GM12864 (cell line): ENCODE measurements at regions not wholly inside any gene's neighbourhood (a gene's known extent, or its start where the extent isn't known, plus 50 kb on each side); places are given as distances from the start of the nearest gene placed in this dataset.

Source experiments
- DNase-seq: peaks from one replicate; pipeline ENCODE4 v3.0.0-alpha.2; 2011; ENCODE audit warnings: low read depth
- H3K4me3 ChIP-seq: 2 replicates; pipeline ENCODE4 v1.5.1; 2011; ENCODE audit warnings: mild to moderate bottlenecking, low read depth, low read length, control low read depth
- CTCF ChIP-seq: IDR thresholded peaks from 2 replicates; pipeline ENCODE4 v1.5.1; 2011; ENCODE audit warnings: low read depth, mild to moderate bottlenecking, moderate library complexity, low read length, control low read depth, inconsistent platforms; ENCODE audit errors: missing control alignments

DNA sequence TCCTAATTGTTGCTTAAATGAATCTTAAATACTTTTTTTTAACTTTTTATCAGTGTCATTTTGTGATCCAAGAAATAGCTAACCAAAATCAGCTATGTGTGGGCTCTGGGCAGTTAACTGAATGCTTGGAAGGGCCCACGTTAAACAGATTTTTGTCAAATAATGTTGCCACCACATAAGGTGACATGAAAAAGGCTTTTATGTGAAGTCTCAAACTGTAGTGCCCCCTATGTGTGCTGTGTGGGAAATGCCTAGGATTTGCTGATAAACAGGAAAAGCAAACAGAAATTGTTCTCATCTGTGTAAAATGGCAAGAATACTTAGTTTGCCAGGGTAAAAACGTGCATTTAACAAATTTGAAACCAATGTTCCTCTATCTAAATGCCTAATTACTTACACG lies 242.2 kb downstream of the ZNF516 start:
- no peak for DNase-seq
- TF ChIP-seq CTCF = peak; percentile 33
- no peak overlapping the region for H3K4me3 ChIP-seq

DNA sequence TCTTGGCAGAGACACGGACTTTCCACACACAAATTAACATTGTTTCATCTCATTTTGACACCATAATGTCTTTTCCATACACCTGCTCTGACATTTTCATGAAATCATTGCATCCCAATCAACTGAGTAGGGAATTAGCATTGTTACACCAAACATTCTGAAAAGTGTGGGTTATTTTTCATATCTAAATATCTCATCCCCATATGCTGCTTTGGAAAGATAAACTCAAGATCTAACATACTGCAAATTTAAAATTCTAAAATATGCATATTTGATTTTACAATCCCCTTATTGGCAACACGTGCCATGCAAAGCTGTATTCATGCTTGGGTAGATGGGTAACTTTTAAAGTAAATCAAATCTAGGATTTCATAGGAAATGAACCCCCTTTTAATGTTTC lies 242.9 kb downstream of the ZNF516 start:
- DNase-seq = no peak
- TF ChIP-seq CTCF = no peak
- H3K4me3 ChIP-seq = no peak overlapping the region

- no peak for DNase-seq
- TF ChIP-seq CTCF = no peak
- no peak overlapping the region for H3K4me3 ChIP-seq
These were observed 243.4 kb downstream of the ZNF516 start for GRCh38 chr18:76251691-76252090.

DNA sequence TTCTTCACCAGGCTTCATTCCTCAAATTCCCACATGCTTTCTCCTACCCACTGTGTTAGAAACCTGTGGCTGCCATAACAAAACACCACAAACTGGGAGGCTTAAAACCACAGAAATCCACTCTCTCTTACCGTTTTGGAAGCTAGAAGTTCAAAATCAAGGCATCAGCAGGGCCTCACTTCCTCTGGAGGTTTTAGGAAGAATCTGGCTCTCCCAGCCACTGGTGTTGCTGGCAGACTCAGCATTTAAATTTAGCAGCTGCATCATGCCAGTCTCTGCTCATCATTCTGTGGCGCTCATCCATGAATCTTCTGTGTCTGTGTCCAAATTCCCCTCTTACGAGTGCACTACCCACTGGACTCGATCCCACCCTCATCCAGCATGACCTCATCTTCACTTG lies 248.5 kb downstream of the ZNF516 start:
- TF ChIP-seq CTCF = no peak
- H3K4me3 ChIP-seq = no peak overlapping the region
- no peak for DNase-seq

DNA sequence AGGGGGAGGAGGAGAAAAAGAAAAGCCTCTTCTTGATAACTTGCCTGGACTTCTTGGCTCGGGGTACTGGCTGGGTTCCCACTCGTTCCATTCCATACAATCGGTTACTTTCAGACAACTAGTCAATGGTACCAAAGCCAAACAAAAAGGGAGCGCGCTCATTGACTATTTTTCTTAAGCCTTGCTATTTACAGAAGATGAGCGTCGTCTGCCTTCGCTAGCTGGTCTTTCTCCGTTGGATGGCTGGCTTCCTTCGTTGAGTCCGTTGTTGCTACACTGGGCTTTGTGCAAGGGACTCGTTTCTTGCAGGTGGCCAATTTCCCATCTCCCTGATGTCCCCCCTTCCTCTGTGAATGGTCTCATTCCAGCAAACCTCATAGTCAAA lies 260.4 kb downstream of the ZNF516 start:
- no peak overlapping the region for H3K4me3 ChIP-seq
- no peak for DNase-seq
- no peak for TF ChIP-seq CTCF

- TF ChIP-seq CTCF = no peak
- DNase-seq = no peak
- H3K4me3 ChIP-seq = no peak overlapping the region
These were observed 261.0 kb downstream of the ZNF516 start for GRCh38 chr18:76233876-76234675.

DNA sequence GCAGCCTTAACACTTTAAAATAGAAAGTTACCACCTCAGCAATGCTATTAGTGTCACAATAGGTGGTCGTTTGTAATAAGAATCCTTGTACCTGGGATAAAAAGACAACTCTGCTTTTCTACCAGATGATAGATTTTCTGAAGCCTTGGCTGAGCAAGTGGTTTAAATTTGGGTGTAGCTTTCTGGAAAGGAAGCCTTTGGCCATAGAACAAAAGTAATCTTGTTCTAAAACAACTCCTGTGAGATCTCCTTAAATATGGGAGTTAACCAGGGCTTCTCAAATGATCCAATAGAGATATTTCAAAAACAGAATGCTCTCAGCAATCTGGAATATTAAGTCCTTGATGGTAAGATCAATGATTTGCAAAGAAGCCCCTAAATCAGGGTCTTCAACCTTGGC lies 261.6 kb downstream of the ZNF516 start:
- DNase-seq = no peak
- TF ChIP-seq CTCF = no peak
- no peak overlapping the region for H3K4me3 ChIP-seq
